Head of caudate nucleus (tissue), 42 donors: ENCODE measurements at regions not wholly inside any gene's neighbourhood (a gene's known extent, or its start where the extent isn't known, plus 50 kb on each side); places are given as distances from the start of the nearest gene placed in this dataset.
"Not testable (repeated sequence)": the region's sequence is repeated elsewhere in the genome, so short reads cannot be mapped to it uniquely, and the experiment has no call there.

Experiments
- DNase-seq, 42 donors: peaks; one replicate each; pipeline versions ENCODE4 v3.0.0 to v3.0.0-alpha.2; 2020 to 2021; ENCODE audit warnings: mixed read lengths in 7 of 42
- intact Hi-C: fragments of 100-400 bp; cut with DNase I; formaldehyde crosslinking; loops from one replicate; pipeline ENCODE4 v1.15.0; 2022

DNA sequence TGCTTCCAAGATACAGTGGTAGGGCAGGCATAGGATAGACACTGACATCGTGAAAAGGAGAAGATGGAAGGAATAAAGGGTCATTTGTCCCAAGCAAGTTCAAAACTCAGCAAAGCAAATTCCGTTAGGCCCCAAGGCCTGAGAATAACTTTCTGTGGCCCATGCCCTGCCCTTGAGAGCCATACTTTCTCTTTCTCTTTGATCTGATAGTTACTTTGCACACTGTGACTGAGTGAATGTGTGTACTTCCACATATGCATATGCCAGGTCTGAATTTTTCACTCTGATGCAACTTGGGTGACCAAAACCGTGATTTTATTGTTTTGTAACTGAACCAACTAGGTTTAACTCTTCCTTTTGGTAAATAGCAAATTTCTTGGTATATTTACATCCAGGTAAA, 371.5 kb downstream of the RAB38 start:
- intact Hi-C loops = no loop called here
- DNase-seq = no peak

DNA sequence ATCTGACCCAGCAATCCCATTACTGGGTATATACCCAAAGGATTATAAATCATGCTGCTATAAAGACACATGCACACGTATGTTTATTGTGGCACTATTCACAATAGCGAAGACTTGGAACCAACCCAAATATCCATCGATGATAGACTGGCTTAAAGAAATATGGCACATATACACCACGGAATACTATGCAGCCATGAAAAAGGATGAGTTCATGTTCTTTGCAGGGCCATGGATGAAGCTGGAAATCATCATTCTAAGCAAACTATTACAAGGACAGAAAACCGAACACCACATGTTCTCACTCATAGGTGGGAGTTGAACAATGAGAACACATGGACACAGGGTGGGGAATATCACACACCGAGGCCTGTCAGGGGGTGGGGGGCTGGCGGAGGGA, 390.4 kb downstream of the RAB38 start:
- DNase-seq, intact Hi-C loops: not testable (repeated sequence)

DNA sequence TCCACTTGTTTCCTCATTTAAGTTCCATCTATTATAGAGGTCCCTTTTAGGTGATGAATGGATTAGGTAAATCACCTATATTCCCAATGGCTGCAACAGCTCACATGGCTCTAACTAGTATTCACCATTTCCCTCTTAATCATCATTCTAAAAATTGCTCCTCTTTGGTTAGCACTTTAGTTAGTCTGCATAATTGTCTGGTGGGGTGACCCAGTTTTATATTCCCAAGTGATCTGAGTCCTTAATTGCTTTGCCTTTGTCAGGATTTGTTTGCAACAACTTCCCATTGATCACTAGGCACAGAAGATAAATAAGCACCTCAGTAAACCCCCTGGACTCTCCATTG, 395.2 kb downstream of the RAB38 start:
- intact Hi-C loops = no loop called here

DNA sequence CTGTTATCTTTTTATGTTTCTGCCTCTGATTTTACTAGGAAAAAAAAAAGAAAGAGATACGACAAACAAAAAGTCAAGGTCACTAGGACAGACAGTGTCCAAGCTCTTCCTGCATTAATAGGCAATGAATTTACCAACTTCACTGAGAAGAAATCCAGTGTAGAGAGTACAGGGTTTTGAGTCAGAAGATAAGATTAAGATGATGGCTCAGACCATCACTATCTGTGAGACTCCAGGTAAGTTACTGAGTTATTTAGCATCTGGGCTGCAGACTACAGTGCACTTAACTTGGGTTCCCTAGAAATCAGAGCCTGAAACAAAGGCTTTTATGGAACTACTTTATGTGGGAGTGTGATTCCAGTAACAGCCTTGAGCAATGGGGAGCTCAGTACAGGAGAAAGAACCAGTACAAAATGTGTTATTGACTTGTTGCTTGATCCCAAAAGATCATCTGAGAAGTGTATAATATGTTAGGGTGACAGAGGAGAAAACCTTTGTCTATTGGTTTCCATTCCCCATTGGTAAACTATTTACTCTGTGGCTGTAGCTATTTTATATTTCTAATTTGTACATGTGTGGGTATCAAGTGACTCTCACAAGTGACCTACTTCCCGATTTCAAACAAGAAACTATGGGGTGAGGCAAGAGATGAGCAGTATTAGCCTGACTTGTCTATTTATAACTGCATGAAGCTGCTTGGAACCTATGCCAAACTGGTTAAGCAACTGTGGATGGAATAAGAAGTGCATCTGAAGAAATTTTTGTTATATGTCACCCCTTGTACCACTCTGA, 395.8 kb downstream of the RAB38 start:
- DNase-seq = no peak
- intact Hi-C loops = no loop called here

More for the DNA sequence above, 395.2 kb downstream of the RAB38 start:
- no peak for DNase-seq

DNA sequence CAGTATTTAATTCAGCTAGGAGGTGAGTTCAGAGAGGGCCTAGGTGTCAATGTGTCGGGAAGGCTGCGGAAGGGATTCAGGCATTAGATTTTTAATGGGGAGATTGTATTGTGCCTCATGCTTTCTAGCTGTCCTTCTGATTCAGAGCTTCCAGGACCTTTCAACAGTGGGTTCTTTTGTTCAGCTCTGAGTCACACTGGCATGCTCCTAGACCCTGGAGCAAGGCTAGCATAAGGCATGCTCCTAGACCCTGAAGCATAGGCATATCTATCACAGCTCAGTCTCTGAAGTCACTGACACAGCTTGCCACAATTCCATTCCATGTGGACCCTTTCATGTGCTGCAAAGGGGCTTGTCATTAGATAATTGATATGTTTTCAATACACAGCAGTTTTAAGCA, 396.9 kb downstream of the RAB38 start:
- DNase-seq = peak in 13 of 42 donors; percentile 2 to 45 (median 20)
- intact Hi-C loops = no loop called here

DNA sequence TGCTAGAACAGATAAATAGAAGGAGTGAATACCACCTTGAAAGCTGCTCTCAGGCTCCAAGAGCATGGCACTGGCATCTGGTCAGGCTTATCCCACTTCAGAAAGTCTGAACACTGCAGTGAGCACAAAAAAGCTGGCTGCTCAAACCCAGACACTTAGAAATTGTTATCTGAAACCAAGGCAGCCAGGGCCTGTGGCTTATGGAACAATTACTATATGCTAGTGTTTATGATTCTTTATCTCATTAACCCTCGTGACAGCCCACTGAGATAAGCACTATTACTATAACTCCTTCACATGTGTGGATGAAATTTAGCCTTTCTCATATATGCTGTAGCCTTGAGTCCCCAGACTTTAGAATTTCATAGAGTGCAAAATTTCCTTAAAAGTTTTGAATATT, 400.2 kb downstream of the RAB38 start:
- intact Hi-C loops = no loop called here
- no peak for DNase-seq

DNA sequence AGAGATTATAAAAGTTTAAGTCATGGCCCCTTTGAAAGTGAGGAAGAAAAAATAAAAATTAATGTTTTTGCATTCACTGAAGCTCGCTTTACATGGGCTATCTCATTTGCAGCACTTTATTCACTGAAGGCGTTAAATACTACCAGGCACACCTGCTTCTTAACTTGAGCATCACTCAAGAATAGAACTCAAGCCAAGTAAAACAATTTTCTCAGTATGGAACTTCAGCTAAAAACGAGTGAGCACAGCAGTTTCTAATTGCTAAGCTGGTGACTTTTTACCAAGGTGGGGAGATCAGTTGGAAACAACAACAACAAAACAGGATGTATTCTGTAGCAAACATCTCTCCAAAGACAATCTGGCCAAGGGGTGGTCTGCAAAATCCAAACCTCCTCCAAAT, 405.6 kb downstream of the RAB38 start:
- DNase-seq = no peak
- intact Hi-C loops = no loop called here

DNA sequence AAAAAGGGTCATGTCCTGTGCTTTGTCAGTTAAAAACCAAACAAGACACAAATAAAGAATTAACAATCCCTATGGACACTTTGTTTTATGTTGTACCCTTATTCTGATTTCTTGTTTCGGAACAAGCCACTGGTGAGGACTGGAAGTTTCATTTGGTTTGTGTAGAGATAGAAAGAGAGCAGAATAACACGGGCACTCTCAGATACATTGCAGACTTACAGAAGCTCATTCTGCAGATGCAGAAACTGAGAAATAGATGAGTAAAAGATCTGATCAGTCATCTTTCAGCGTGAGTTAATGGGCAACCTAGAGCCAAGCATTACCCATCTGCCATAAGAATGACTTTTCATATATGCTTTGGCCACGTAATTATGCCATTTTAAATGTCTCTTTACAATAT, 407.6 kb downstream of the RAB38 start:
- no peak for DNase-seq
- intact Hi-C loops = no loop called here

DNA sequence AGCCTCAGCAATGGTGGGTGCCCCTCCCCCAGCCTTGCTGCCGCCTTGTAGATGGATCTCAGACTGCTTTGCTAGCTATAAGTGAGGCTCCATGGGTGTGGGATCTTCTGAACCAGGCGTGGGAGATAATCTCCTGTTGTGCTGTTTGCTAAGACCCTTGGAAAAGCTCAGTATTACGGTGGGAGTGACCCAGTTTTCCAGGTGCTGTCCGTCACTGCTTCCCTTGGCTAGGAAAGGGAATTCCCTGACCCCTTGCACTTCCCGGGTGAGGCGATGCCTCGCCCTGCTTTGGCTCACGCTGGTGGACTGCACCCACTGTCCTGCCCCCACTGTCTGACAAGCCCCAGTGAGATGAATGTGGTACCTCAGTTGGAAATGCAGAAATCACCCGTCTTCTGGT, 411.2 kb downstream of the RAB38 start:
- not testable (repeated sequence) for DNase-seq

DNA sequence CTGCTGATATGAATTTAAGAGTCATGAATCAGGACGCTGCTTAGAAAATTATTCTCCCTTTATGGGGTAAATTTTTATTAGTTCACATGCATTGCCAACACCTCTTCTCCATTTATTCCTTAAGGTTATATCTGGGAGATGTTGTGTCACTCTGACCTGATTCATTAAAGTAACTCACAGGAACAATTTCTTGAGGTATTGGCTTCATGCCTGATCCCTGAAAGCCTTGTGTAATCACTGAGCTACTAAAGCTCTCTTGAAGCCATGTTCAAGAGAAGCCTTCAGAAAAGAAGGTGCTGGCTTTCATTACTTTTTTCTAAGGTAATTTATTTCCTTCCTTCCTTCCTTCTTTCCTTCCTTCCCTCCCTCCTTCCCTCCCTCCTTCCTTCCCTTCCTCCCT, 420.6 kb downstream of the RAB38 start:
- intact Hi-C loops = no loop called here

More for the DNA sequence above, 411.2 kb downstream of the RAB38 start:
- intact Hi-C loops = not testable (repeated sequence)

DNA sequence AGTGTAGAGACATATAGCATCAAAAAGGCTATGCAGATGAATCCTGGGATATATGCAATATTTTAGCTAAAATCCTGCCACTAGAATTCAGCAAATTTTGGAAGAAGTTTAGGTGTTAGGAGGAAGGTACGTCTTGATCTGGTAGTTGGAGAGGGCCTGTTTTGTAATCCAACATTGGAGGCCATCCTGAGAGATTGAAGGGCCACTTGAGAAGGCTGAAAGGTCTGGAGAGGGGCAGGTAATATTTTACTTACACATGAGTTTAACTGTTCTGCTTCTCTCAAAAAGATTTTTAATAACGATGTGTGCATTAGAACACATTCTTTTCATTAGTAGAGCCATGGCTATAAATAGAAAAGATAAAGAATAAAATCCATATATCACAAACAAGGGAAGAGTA, 422.1 kb downstream of the RAB38 start:
- intact Hi-C loops = no loop called here
- no peak for DNase-seq

More for the DNA sequence above, 420.6 kb downstream of the RAB38 start:
- no peak for DNase-seq

DNA sequence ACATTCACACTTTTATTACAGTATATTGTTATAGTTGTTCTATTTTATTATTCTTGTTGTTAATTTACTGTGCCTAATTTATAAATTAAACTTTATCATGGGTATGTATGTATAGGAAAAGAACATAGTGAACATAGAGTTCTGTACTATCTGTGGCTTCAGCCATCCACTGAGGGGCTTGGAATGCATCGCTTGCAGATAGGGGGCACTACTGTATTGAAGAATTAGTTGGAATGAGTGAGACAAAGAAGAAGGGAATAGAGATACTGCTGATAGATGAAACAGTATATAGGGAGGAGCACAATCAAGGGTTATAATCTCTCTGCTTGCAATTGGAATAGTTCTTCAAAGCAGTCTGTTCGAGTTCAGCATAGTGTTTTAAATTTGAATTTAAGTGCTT, 432.2 kb downstream of the RAB38 start:
- intact Hi-C loops = no loop called here
- DNase-seq = peak in 4 of 42 donors; percentile 16 to 47 (median 28)

DNA sequence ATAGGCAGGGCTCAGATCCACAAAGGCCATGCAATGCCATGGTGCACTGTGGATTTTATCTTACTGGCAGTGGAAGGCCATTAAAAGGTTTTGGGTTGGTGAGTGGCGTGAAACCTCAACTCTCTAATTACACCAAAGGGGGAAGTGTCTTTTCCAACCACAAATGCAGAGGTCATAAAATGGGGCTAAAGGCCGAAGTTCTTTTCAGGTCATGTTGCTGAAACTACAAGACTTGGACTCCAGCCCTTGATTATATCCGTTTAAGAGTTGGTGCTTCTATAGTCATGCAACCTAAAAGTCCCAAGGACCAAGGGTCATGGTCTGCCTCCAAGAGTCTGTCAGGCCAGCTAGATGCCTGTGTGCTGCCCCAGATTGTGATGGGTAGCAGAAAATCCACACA, 434.3 kb downstream of the RAB38 start:
- intact Hi-C loops = no loop called here
- DNase-seq = no peak

DNA sequence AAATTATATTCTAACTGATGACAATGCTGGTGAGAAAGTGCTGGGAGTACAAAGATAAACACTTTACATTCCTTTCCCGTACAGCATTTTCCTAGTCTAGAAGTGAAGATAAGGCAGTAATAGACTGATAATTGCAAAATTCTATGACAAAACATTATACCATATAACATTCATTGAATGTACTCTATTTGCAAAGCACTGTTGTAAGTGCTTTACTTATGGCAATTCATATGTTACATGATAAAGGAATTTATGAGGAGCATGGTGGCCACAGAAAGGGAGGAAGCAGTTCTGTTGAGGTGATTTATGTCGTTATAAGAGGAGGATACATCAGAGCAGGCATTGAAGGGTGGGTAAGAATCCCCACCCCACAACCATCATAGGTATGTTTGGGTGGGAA, 434.8 kb downstream of the RAB38 start:
- intact Hi-C loops = no loop called here

DNA sequence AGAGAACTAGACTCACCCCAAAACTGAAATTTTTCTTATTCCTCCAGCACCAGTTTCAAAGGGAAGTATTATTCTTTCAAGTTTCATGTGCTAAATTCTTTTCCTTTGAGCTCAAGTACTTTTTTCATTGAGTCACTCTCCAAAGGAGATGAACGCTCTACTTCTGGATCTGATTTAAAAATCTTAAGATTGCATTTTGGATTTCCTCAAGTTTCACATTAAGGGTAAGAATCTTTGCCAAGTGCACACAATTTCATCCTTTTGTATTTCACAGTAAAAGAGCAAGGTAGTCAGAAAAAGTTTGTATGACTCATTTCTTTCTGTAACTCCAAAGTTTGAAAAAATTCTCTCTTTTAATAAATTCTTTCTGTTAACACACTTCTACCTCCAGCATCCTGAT, 435.5 kb downstream of the RAB38 start:
- intact Hi-C loops = no loop called here

More for the DNA sequence above, 434.8 kb downstream of the RAB38 start:
- DNase-seq = no peak

DNA sequence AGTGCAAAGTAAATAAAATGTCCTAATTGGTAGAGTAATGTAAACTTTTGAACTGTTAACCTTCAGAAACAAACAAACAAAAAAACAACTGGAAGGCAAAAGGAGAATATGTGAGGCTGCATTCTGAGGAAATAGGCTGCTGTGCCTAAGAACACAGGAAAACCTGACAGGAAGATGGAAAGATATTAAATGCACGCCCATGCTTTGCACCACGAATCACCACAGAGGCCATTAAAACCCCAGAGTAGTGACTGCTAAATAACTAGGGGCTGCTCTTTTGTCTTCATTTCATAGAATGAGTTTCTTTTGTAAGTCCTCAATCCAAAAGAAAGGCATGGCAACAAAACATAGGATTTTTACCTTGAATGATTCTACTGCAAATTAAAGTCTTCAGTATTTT, 436.0 kb downstream of the RAB38 start:
- DNase-seq = no peak
- intact Hi-C loops = no loop called here

More for the DNA sequence above, 435.5 kb downstream of the RAB38 start:
- DNase-seq = no peak

DNA sequence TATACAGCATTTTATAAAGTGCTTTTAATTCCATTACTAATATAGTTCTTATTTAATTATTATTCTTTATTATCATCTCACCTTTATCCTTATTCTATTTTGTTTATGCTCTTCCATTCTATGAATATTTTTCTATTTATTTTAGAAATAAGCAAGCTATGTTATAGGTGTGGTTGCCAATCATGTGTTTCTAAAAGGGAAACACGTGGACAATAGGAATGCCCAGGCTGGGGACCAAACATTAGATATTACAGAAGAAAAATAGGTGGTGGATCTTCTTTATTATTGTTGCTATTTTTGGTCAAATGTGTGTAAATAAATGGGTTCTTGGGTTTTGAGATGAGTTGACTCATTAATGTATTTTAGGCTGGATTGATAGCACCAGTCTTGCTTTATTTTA, 438.3 kb downstream of the RAB38 start:
- intact Hi-C loops = no loop called here
- DNase-seq = no peak

DNA sequence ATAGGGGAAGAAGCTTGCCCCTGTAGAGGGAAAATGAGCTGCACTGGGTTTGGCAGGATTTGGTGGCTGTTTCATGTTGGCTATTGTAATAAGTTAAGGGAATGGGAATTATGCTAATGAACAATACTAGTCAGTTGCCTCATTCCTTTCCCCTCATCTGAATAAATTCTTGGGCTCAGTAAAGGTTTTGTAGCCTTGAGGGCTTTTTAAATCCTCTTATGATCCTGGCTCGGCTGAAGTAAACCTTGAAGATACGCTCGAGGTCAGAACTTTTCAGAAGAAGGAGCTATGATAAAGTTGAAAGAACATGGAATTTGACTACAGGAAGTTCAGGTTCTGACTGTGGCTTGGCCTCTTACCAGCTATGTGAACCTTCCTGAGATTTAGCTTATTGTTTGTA, 448.7 kb downstream of the RAB38 start:
- DNase-seq = no peak
- intact Hi-C loops = no loop called here

DNA sequence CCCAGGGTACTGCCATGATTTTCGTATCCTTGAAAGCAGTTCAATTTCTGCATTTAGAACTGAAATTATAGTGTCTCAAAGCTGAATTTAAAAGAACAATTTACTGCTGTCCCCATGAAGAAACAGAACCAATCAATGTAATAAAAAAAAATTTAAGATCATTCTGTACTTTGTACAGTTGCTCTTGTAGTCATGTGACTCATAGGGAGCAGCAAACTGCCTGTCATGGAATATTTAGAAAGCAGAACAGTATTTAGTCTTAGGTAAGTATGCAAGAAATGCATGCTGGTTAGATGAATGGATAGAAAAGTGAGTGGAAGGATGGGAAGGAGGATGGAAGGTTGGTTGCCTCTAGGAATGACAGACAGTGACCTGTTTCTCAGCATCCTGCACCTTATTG, 450.9 kb downstream of the RAB38 start:
- intact Hi-C loops = no loop called here
- DNase-seq = no peak

DNA sequence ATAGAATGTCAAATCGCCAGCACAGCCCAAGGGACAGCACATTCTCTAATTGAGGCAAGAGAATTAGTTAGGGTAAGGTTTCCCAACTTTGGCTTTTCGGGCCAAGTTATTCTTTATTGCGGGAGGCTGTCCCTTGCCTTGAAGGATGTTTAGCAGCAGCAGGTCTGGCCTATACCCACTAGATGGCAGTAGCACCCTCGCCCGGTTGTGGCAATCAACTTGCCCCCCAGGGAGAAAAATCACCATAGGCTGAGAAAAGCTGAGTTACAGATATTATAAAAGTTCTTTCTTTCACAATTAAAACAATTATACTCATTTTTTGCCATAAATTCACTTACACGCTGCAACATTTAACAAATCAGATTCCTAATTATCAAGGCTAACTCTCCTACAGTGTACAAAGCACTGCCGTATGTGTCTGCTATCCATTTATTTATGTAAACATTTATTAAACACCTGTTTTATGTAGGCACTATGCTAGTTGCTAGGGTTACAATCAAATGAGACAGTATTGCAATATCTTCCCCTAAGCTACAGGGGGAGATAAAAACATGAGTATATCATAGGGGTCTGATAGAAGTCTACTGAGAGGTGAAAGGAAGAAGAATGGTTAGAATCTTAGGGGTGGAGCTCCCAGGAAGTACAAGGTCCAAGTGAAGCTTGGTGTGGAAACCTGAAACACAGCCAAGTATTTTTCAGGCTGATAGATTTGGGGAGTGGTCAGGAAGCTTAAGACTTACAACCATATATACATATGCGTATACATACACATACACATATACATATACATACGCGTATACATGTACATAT, 452.3 kb downstream of the RAB38 start:
- DNase-seq = peak in 34 of 42 donors; percentile 7 to 69 (median 28)
- intact Hi-C loops = no loop called here
